Keratinocyte (primary cell): ENCODE measurements at regions not wholly inside any gene's neighbourhood (a gene's known extent, or its start where the extent isn't known, plus 50 kb on each side); places are given as distances from the start of the nearest gene placed in this dataset.

ENCODE experiments used
- DNase-seq: peaks from one replicate; pipeline ENCODE4 v3.0.0-alpha.2; 2011; ENCODE audit warnings: low read depth, missing footprints, low spot score
- FAIRE-seq: peaks from 2 replicates; lab custom pipeline; 2011; peaks lifted over from hg19 to GRCh38; lab: Jason Lieb, UNC
- H2AFZ ChIP-seq: 2 replicates; pipeline ENCODE4 v1.6.0; 2012; ENCODE audit warnings: low read length, control low read depth, inconsistent platforms; ENCODE audit not compliant: control insufficient read depth
- H3K27ac ChIP-seq: 2 replicates; pipeline ENCODE4 v1.5.1; 2011; ENCODE audit warnings: low read length; ENCODE audit not compliant: control insufficient read depth, insufficient read depth
- H3K27me3 ChIP-seq: 3 replicates; pipeline ENCODE4 v1.6.0; 2011; ENCODE audit warnings: low read length; ENCODE audit not compliant: control insufficient read depth, insufficient read depth; ENCODE audit errors: extremely low read depth
- H3K36me3 ChIP-seq, 2 experiments: 2 replicates in 1 of 2; 3 replicates in 1 of 2; pipeline ENCODE4 v1.5.1; 2011; ENCODE audit warnings: low read length in 2 of 2, mild to moderate bottlenecking in 1 of 2; ENCODE audit not compliant: control insufficient read depth in 2 of 2, insufficient read depth in 2 of 2; ENCODE audit errors: extremely low read depth in 1 of 2
- H3K4me1 ChIP-seq: 3 replicates; pipeline ENCODE4 v1.5.1; 2011; ENCODE audit warnings: low read length; ENCODE audit not compliant: control insufficient read depth, insufficient read depth; ENCODE audit errors: extremely low read depth
- H3K4me2 ChIP-seq: 3 replicates; pipeline ENCODE4 v1.6.0; 2011; ENCODE audit warnings: low read depth, low read length; ENCODE audit not compliant: control insufficient read depth, insufficient read depth; ENCODE audit errors: extremely low read depth
- H3K4me3 ChIP-seq, 3 experiments: fragments of 200-600 bp in 1 of 3; sonication (generic) in 1 of 3; 2 replicates in 2 of 3; 3 replicates in 1 of 3; pipeline ENCODE4 v1.5.1; 2011 to 2016; ENCODE audit warnings: low read length in 3 of 3, mild to moderate bottlenecking in 3 of 3, control low read depth in 2 of 3, inconsistent platforms in 1 of 3, low read depth in 1 of 3, mixed read lengths in 1 of 3, mixed run types in 1 of 3, moderate library complexity in 1 of 3; ENCODE audit not compliant: control insufficient read depth in 2 of 3, insufficient read depth in 2 of 3; ENCODE audit errors: extremely low read depth in 1 of 3
- H3K79me2 ChIP-seq: 2 replicates; pipeline ENCODE4 v1.6.0; 2012; ENCODE audit warnings: low read length; ENCODE audit not compliant: control insufficient read depth, insufficient read depth
- H3K9ac ChIP-seq: 3 replicates; pipeline ENCODE4 v1.6.0; 2011; ENCODE audit warnings: low read length; ENCODE audit not compliant: control insufficient read depth, insufficient read depth; ENCODE audit errors: extremely low read depth
- H3K9me1 ChIP-seq: 3 replicates; pipeline ENCODE4 v1.6.0; 2011; ENCODE audit warnings: low read length; ENCODE audit not compliant: control insufficient read depth, insufficient read depth; ENCODE audit errors: extremely low read depth
- H3K9me3 ChIP-seq: 2 replicates; pipeline ENCODE4 v1.5.1; 2012; ENCODE audit warnings: low read depth, low read length; ENCODE audit not compliant: control insufficient read depth
- H4K20me1 ChIP-seq: 3 replicates; pipeline ENCODE4 v1.6.0; 2011; ENCODE audit warnings: low read length; ENCODE audit not compliant: control insufficient read depth, insufficient read depth; ENCODE audit errors: extremely low read depth
- CTCF ChIP-seq, 3 experiments: IDR thresholded peaks in 1 of 3; conservative IDR thresholded peaks in 1 of 3; optimal IDR thresholded peaks in 1 of 3; 2 replicates in 2 of 3; 3 replicates in 1 of 3; pipeline versions ENCODE3 to v1.5.1; 2011; ENCODE audit warnings: low read length in 3 of 3, mild to moderate bottlenecking in 3 of 3, moderate library complexity in 2 of 3, control low read depth in 1 of 3, inconsistent platforms in 1 of 3; ENCODE audit not compliant: insufficient read depth in 2 of 3; ENCODE audit errors: extremely low read depth in 1 of 3
- EZH2 ChIP-seq: IDR thresholded peaks from one replicate; pipeline ENCODE4 v1.6.1; 2012; ENCODE audit warnings: inconsistent platforms, mild to moderate bottlenecking, low read length, moderate library complexity
- dilution Hi-C: fragments of 300-500 bp; cut with MboI; formaldehyde crosslinking; loops from one replicate; pipeline ENCODE4 v1.7.0; 2020; ENCODE audit warnings: low sequenced_read_pairs; ENCODE audit not compliant: extremely low pct_ligation_motif_present

GRCh38 chr16:49912721-49913120 lies 56.8 kb upstream of the ZNF423 start:
- H3K4me1 ChIP-seq, result no peaks in the 10 kb centered on the region
- DNase-seq, result no peak
- no peak overlapping the region for H3K9ac ChIP-seq
- FAIRE-seq, result no peak
- no peak overlapping the region for H3K4me3 ChIP-seq
- H3K9me3 ChIP-seq, result no peaks in the 10 kb centered on the region
- dilution Hi-C loops, result no loop called here
- H3K9me1 ChIP-seq, result no peaks in the 10 kb centered on the region
- no peaks in the 10 kb centered on the region for H3K36me3 ChIP-seq
- no peak overlapping the region for H3K4me2 ChIP-seq
- no peak overlapping the region for H2AFZ ChIP-seq
- TF ChIP-seq EZH2, result no peak
- TF ChIP-seq CTCF (optimal IDR thresholded peaks at IDR 0.05 in 1 of 3, IDR thresholded peaks at IDR 0.05 in 1 of 3, conservative IDR thresholded peaks at IDR 0.05 in 1 of 3; ENCODE audit: extremely low read depth in 1 of 3, insufficient read depth in 2 of 3, low read length in 3 of 3), result no peak
- no peaks in the 10 kb centered on the region for H3K79me2 ChIP-seq
- no peaks in the 10 kb centered on the region for H4K20me1 ChIP-seq
- no peak overlapping the region for H3K27ac ChIP-seq
- H3K27me3 ChIP-seq, result peaks cover 11% of the 10 kb centered on the region

- Histone ChIP-seq H3K9ac (no peak overlapping the region), H3K27me3 (peaks cover 11% of the 10 kb centered on the region), H3K4me2 (no peak overlapping the region), H4K20me1 (no peaks in the 10 kb centered on the region), H3K9me1 (no peaks in the 10 kb centered on the region), H3K9me3 (no peaks in the 10 kb centered on the region), H3K4me3 (no peak overlapping the region), H3K4me1 (no peaks in the 10 kb centered on the region), H3K36me3 (no peaks in the 10 kb centered on the region), H2AFZ (no peak overlapping the region), H3K27ac (no peak overlapping the region), H3K79me2 (no peaks in the 10 kb centered on the region)
- FAIRE-seq (no peak), DNase-seq (no peak)
- TF ChIP-seq CTCF (optimal IDR thresholded peaks at IDR 0.05 in 1 of 3, IDR thresholded peaks at IDR 0.05 in 1 of 3, conservative IDR thresholded peaks at IDR 0.05 in 1 of 3; ENCODE audit: extremely low read depth in 1 of 3, insufficient read depth in 2 of 3, low read length in 3 of 3), result no peak
- TF ChIP-seq EZH2, result no peak
- dilution Hi-C loops, result no loop called here
Observed at GRCh38 chr16:49913720-49914119, 57.8 kb upstream of the ZNF423 start.
